LoVo (cell line): ENCODE measurements at regions not wholly inside any gene's neighbourhood (a gene's known extent, or its start where the extent isn't known, plus 50 kb on each side); places are given as distances from the start of the nearest gene placed in this dataset.
"Not testable (repeated sequence)": the region's sequence is repeated elsewhere in the genome, so short reads cannot be mapped to it uniquely, and the experiment has no call there.

Source experiments
- DNase-seq: peaks from one replicate; pipeline ENCODE4 v3.0.0-alpha.2; 2016; ENCODE audit warnings: low spot score

GRCh38 chr1:221997012-221997411 lies 255.1 kb upstream of the DUSP10 start:
- not testable (repeated sequence) for DNase-seq

DNA sequence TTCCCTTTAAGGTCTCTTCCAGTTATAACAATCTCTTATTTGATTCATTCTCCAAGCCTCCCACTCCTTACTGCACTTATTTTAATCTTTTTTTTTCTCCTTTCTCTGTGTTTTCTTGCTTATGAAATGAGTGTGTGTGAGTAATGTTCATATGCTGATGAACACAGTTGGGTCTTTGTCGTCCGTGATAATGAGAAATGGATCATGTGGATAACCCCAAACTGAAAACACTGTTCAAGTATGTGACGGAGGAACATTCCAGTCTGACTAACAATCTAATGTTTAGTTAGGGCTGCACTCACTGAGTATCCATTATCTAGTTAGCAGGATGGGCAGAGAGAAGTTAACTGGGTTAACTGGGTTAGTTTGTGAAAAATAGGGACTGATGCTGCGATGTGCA lies 253.1 kb upstream of the DUSP10 start:
- DNase-seq = no peak

GRCh38 chr1:221994274-221994698 lies 252.4 kb upstream of the DUSP10 start:
- no peak for DNase-seq

GRCh38 chr1:221993444-221993948 lies 251.6 kb upstream of the DUSP10 start:
- DNase-seq = no peak

DNA sequence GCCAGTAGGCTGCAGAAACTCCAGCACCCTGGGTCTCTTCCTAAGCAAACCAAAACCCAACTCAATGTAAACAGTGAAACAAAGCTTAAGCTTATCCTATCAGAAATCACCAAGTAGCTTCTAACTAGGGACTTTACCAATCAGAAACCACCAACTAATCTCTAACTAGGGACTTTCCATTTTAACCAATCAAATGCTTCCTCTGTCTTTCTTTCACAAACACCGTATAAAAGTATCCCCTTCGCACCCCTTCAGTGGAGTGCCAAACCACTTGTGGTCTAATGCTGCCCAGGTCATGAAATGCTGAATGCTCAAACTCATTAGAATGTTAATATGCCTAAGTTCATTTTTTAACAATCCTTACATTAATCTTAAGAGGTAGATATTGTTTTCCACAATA lies 250.5 kb upstream of the DUSP10 start:
- no peak for DNase-seq

DNA sequence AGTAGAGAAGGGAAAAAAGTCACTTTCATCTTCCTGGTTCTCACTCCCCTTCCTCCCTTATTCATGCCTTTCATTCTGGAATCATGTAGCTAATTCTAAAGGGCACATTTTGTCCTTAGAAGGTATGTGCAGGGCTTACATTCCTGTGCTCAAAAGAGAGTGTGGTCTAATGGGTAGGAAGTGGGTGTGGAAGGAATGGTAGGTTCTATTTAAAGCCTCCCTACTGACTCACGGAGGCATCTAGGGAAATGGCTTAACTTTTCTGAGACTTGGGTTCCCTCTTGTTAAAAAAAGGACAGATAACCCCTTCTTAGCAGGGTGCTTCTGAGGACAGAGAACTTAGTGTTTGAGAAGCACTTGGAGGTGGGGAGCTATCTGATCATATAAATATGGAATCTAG lies 249.3 kb upstream of the DUSP10 start:
- DNase-seq = no peak

- no peak for DNase-seq
Measured at GRCh38 chr1:221989741-221990140, 247.9 kb upstream of the DUSP10 start.

- DNase-seq = no peak
Measured at GRCh38 chr1:221988829-221989228, 246.9 kb upstream of the DUSP10 start.

GRCh38 chr1:221987860-221988520 lies 246.1 kb upstream of the DUSP10 start:
- DNase-seq = no peak

- DNase-seq = no peak
Measured at GRCh38 chr1:221983444-221983843, 241.6 kb upstream of the DUSP10 start.

DNA sequence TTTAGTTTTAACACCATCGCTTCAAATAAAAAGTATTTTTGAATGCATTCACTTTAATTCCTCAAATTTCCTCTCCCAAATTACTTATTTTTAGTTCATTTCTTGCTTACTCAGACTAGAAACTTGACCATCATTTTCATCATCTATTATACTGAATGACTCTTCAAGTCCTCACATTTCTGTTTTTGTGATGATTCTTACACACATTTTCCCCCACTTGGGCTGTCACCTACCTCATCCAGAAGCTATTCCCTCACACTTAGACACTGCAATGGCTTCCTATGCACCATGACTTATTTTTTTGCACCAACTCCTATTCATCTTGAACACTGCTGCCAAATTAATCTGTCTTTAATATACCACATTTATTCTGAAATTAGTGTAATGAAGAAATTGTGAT lies 239.6 kb upstream of the DUSP10 start:
- DNase-seq = no peak

GRCh38 chr1:221979444-221980032 lies 237.6 kb upstream of the DUSP10 start:
- no peak for DNase-seq

DNA sequence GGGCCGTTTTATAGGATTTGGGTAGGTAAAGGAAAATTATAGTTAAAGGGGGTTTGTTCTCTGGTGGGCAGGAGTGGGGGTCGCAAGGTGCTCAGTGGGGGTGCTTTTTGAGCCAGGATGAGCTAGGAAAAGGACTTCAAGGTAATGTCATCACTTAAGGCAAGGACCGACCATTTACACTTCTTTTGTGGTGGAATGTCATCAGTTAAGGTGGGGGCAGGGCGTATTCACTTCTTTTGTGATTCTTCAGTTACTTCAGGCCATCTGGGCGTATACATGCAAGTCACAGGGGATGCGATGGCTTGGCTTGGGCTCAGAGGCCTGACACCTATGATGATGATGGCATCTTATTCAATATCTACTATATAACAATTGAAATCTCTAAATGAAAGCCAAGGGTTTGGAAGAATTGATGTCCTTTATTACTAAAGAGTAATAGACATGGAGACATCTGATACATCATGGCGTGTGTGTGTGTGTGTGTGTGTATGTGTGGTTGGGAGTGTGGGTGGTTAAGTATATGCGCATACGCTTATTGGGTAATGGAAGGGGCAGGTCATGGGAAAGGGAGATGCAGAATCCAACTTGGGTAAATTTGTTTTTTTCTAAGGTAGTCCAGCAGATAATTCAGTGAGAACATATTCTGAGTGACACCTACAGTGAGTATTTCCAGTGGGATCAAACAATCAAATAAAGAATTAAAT lies 236.9 kb upstream of the DUSP10 start:
- DNase-seq = not testable (repeated sequence)

DNA sequence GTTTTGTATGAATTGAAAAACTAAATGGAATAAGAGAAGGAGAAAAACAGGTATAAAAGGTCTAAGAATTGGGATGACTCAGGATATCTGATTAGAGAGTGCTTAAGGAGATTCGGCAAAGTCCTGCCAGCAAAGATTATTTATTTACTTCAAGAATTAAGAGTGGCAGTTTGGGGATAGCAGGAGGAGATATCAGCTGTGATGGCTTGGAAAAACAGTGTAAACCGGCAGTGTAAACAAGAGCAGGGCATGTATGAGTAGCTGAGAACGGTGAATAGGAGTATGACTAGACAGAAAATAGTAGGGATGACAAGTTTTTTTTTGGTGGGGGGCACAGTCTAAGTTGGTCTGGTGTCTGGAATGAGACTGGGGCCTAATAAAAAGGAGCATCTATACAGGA lies 231.9 kb upstream of the DUSP10 start:
- not testable (repeated sequence) for DNase-seq

DNA sequence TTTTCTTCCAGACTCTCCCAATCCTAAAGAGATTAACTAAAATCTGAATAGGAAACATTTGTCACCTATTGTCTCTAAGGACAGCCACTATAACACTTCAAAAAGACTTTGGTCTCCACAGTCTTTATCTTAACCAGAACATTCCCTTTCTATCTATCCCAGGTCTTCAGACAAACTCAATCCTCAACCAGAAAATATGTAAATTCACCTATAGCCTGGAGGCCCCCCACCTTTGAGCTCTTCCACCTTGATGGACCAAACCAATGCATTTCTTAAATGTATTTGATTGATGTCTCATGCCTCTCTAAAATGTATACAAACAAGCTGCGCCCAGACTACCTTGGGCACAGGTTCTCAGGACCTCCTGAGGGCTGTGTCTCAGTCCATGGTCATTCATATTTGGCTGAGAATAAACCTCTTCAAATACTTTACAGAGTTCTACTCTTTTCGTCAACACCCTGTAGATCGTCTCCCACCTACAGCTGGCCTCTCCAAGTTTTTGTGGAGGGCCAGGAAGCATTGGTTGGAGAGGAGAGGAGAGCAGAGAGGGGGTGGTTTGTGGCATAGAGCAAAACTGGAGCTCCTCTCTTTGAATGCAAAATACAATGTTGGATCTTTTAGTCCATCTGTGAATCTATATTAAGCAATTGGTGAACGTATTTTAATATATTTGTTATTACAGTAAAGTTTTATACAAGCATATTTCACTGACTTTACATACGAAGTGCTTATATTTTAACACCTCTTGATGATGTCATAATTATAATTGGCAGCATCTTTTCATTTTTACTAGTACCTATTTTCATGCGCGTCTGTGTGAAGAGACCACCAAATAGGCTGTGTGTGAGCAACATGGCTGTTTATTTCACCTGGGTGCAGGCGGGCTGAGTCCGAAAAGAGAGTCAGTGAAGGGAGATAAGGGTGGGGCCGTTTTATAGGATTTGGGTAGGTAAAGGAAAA lies 230.7 kb upstream of the DUSP10 start:
- no peak for DNase-seq

GRCh38 chr1:221971035-221971434 lies 229.1 kb upstream of the DUSP10 start:
- not testable (repeated sequence) for DNase-seq

- DNase-seq = not testable (repeated sequence)
Measured at GRCh38 chr1:221969298-221969858, 227.5 kb upstream of the DUSP10 start.

- not testable (repeated sequence) for DNase-seq
Measured at GRCh38 chr1:221967538-221967937, 225.6 kb upstream of the DUSP10 start.

GRCh38 chr1:221966888-221967287 lies 225.0 kb upstream of the DUSP10 start:
- not testable (repeated sequence) for DNase-seq

DNA sequence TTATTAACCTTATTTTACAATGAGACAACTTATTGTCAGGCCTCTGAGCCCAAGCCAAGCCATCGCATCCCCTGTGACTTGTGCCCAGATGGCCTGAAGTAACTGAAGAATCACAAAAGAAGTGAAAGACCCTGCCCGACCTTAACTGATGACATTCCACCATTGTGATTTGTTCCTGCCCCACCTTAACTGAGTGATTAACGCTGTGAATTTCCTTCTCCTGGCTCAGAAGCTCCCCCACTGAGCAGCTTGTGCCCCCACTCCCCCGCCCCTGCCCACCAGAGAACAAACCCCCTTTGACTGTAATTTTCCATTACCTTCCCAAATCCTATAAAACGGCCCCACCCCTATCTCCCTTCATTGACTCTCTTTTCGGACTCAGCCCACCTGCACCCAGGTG lies 224.0 kb upstream of the DUSP10 start:
- peak; percentile 22 for DNase-seq

GRCh38 chr1:221965252-221965651 lies 223.4 kb upstream of the DUSP10 start:
- peak; percentile 71 for DNase-seq

- peak; percentile 60 for DNase-seq
Measured at GRCh38 chr1:221963742-221964141, 221.9 kb upstream of the DUSP10 start.
